SW 1271 (cell line): ENCODE measurements at regions not wholly inside any gene's neighbourhood (a gene's known extent, or its start where the extent isn't known, plus 50 kb on each side); places are given as distances from the start of the nearest gene placed in this dataset.
"Not testable (repeated sequence)": the region's sequence is repeated elsewhere in the genome, so short reads cannot be mapped to it uniquely, and the experiment has no call there.

Source experiments
- DNase-seq, 2 experiments: peaks; one replicate each; lab custom pipeline; 2025; lab: John Stamatoyannopoulos, UW

DNA sequence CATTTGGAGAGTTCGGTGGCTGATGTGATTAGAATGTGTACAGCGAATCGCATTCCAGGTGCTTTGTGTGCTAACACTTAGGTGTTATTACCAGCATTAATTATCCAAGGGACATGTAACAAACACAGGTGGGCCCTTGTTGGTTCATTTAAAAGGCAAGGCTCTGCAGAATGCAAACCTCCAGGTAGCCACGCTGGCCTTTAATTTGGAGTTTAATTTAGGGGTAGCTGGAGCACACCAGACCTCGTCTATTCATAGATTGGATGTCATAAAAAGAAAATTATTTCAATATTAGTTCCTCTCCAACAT lies 191.1 kb downstream of the MAT2B start:
- DNase-seq: no peak

DNA sequence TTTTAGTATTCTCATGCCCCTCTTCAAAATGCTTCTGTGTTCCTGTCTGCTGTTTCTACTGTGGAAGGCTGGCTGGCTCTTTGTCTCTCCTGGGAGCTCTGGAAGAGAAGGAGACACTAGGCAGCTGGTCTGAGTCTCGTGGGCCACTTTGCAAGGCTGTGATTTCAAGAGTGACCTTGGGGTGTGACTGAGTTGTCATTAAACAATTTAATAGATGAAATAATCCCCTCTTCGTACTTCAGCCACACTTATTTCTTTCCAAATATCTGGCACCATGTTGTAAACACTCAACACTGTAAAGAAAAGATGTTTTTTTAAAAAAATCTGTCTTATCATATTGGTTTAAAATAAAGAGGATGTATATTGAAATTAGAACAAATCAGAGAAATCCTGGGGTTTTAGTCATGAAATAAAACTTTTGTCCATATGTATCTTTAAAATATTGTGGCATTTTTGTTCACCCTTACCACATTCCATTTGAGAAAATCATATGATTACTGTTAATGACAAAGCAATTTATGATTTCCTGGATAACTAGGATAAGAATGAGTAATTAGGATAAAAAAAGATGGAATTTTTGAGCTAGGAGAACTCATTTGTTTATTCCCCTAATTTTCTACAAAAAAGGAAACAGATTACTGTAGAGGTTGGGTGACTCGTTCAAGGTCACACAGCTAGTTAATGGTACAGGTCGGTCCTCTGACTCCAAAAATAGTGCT lies 200.8 kb downstream of the MAT2B start:
- no peak for DNase-seq

DNA sequence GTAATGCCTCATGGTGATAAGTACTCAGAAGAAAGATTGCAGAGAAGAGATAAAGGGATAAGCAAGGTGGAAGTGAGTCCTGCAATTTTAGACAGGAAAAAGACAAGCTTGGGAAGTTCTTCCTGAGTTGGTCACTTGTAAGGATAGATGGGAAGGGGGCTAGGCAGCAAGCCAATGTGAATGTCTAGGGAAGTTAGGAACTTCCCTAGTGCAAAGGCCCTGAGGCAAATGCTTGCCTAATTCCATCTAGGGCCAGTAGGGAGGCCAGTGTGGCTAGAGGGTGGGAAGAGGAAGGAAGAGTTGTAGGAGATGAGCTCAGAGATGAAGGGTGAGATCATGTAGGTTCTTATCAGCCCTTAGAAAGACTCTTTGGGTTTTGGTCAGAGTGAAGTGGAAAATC lies 206.6 kb downstream of the MAT2B start:
- no peak for DNase-seq

DNA sequence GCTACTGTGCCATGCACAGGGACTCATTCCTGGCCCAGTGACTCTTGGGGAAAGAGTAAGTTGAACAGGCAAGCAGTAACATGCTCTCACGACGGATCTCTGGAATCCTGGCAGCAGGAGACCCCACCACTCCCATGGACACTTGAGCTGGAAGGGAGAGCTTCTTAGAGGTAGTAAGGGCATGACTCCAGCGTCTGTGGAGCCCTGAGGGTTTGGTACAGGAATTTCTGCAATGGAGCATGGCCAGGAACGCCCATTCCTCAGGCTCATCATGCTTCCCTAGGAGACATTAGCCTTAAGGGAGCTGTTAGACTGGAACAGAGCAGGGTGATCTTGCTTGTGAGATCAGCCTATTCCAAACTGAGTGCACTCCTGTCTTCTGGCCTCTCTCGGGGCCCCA lies 212.9 kb downstream of the MAT2B start:
- no peak for DNase-seq

DNA sequence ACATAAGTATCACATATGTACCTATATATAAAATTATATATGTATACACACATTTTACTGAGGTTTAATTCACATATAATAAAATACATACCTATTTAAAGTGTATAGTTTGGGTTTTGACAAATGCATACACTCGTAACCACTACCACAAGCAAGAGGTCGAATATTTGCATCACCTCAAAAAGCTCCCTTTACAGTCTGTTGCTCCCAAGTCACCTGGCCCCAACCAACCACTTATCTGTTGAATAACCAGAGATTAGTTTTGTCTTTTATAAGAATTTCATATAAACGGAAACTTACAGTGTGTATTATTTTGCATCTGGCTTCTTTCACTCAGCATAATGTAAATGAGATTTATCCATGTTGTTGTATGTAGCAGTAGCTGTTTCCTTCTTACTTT lies 218.9 kb downstream of the MAT2B start:
- no peak for DNase-seq

DNA sequence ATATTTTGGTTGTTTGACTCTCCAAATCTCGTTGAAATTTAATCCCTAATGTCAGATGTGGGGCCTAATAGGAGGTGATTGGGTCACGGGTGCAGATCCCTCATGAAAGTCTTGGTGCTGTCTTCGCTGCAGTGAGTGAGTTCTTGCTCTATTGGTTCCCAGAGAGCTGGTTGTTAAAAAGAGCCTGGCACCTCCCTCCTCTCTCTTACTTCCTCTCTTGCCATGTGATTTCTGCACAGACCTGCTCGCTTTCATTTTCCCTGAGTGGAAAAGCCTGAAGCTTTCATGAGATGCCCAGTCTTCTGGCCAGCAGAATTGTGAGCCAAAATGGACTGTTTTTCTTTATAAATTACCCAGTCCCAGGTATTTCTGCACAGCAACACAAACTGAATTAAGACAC lies 221.6 kb downstream of the MAT2B start:
- DNase-seq: no peak

DNA sequence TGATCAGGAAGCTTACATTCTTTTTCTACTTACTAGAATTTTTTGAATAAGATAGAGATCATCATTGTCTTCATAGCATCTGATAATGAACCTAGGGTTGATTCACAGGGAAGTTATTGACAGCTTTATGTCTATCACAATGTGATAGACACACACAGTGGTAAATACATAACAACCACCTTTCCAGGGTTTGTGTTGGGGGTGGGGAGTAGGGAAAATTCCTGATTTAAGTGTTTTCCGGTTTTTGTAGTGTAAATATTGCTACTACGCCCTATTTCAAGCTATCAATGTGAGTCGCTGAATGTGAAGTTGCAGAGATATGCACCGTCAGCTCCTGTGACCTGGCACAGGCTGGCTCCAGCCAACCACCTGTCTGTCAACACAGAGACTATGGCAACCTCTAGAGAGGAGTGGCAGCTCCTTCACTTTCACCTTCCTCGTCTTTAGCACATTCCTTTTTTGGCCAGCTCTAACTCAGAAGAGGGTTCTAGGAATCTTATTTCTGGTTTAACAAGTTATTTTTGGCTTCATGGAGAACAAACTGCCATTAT lies 224.9 kb downstream of the MAT2B start:
- no peak for DNase-seq

DNA sequence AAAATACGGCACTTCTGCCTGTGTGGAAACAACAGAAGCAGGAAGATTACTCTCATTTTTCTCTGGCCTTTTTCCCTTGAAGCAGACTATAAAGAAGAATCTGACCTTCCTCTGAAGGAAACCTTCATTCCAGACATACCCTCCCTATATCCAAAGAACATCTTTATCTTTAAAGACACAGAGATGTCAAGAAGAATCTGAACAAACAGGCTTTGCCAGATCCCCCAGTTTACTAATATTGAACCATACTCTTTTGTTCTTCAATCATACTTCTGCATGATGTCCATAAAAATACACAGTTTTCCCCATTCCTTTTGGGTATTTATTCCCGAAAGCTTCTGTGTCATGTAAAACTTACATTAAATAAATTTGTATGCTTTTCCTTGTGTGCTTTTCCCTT lies 225.8 kb downstream of the MAT2B start:
- no peak for DNase-seq

DNA sequence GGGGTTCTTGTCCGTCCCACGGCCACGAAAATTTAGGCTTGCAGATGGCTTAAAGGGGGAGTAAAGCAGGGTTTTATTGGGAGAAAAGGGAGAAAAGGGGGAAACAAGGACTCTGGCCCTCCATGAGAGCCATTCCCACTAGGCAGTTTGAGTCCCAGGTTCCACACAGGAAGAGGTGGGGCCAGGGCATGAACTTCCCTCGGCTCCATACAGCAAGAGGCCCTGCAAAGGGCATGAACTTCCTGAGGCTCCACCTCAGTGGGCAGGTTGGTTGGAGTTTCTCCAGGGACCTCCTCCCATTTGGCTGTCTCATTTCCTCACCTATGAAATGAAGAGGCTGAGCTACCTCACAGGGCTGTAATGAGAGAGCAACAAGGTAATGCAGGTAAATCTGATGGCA lies 229.7 kb downstream of the MAT2B start:
- DNase-seq: no peak

DNA sequence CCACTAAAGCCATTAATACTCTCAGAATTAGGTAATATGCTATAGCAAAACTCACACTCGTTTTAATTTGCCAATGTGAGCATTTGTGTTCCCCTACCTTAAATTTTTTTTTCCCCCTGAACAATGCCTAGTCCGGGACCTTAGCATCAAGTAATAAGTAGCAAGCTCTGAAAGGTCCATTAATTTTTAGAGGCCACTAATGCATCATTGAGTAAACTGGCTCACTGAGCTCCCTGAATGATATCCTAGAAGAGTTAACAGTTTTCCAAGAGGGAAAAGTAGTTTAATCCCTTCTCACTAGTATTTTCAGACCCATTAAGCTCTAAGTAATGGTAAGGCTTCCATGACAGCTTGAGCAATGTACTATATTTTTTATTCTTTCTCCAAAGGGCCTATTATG lies 242.2 kb downstream of the MAT2B start:
- DNase-seq: no peak

DNA sequence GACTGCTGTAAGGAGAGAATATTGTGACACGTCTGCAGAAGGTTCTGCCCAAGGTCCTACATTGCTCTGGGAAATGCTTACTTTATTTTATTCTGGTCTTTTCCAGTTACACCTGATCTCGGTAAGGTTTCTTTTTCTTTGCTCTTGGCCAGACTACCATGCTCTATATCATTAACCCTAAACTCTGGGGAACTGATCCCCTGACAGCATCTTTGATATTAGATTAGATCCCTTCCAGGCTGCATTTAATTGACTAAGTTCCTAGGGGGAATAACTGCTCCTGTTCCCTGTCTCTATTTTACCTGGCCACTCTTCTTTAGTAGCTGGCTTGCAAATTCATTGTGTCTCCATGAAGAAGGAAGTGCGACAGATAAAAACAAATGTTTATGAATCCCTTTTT lies 243.5 kb downstream of the MAT2B start:
- no peak for DNase-seq

DNA sequence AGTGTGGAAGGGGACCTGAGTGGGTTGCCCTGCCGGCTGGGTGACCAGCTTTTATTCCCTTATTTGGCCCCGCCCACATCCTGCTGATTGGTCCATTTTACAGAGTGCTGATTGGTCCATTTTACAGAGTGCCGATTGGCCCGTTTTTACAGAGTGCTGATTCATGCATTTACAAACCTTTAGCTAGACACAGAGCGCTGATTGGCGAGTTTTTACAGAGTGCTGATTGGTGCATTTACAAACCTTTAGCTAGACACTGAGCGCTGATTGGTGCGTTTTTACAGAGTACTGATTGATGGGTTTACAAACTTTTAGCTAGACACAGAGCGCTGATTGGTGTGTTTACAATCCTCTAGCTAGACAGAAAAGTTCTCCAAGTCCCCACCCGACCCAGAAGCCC lies 245.0 kb downstream of the MAT2B start:
- DNase-seq: not testable (repeated sequence)

DNA sequence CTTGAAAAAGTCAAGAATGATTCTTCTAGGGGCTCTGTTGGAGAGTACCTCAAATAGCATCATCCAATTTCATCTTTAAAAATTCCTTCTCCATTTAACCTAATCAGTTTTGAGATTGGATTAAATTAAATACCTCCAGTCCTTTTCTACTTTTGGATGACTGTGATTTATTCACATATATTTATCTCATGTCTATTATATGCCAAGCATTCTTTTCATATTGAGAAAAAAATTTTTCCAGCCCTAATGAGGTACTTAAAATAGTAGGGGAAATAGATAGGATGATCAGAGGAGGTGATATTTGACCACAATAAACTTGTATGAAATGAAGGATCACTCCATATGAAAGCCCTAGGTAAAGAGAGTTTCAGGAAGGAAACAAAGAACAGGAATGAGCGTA lies 250.1 kb downstream of the MAT2B start:
- no peak for DNase-seq

DNA sequence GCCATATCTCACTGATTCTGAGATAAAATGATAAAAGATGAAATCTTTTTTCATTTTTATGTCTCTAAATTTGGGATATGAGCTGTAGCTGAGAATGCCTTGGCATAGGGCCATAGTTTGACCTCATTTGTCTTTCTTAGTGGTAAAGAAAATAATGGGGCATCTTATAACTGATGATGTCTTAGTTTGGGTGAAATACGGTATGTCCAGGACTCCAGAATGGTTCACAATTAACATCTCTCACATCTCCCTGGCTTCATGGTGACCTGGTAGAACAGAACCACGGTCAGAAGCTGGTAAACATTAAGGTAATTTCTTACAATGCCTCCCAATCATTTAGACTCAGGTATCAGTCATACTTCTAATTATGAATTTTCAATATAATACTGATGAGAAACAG lies 250.8 kb downstream of the MAT2B start:
- no peak for DNase-seq

DNA sequence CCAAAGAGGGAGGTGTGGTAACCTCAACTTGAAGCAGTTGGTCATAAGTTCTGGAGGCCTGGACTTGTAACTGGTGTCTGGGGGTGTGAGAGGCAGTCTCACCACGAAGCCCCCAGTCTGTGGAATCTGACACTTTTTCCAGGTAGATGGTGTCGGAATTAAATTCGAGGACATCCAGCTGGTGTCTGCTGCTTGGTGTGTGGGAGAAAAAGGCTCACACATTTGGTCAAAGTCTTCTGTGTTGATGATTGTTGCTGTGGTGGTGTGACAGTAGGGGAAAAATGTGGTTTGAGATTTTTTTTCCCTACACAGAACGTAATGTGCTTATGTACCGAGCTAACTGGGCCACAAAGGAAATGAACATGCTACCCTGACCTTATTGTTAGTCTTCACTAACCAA lies 251.9 kb downstream of the MAT2B start:
- DNase-seq: no peak

DNA sequence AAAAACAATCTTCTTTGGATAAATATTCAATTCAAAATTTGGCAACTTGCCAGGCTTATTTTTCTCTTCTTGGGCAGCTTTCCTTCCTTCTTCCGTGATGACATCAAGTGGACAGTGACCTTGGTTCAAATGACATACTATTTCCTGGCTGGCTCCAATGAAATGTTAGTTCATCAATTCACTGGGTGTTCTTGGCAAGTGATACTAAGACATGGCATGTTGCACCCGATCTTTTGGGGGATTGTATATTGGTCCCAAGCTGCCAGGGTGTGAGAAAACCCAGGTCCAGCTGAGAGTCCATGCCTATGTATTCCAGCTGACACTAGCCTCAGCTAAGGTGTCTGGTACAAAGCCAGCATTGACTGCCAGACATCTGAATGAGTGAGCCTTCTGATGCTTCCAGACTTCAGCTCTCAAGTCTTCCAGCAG lies 252.9 kb downstream of the MAT2B start:
- no peak for DNase-seq

DNA sequence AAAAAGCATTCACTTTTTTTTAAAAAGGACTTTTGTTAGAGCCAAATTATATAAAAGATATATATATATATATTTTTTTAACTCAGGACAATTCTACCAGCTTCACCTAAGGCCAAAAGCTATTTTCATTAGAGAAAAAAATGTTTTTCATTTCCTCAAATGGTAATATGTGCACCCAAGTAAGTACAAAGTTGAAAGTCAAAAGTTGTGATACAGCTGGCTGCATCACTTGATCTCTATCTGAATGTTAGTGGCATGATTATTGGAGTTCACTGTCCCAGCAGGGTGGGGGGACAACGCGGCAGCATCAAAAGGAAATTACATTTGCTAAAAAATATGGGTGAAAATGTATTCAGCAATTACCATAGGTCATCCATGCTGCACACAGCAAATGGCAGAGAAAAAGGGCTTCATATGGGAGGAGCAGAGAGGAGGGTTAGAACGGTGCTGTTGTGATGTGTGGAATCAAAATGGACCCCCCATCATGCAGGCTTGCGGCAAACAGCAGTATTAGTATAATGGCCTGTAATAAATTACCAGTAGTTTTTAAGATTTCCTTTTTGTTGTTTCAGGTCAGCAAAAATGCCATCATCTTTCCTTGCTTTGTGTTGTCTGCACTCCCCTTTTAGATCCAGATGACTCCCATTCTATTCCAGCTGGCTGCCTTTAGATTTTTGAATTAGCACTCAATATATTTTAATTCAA lies 253.7 kb downstream of the MAT2B start:
- no peak for DNase-seq

DNA sequence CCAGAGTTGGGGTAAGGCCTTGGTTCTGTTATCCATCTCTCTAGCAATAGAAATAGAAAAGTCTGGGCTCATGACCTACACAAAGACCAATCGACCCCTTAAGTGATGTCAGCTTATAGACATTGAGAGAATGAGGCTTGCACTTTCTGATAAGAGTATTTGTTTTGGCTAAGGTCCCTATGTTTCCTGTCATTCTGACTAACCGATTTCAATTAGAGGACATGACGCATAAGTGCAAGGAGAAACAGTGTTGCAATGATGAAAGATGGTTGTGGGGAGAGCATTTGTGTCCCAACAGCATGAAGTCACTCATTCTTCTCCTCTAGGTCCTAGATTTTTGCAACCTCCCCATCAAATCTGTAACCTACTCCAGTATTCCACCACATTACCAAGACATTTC lies 255.1 kb downstream of the MAT2B start:
- peak in 1 of 2 experiments; percentile 21 for DNase-seq

DNA sequence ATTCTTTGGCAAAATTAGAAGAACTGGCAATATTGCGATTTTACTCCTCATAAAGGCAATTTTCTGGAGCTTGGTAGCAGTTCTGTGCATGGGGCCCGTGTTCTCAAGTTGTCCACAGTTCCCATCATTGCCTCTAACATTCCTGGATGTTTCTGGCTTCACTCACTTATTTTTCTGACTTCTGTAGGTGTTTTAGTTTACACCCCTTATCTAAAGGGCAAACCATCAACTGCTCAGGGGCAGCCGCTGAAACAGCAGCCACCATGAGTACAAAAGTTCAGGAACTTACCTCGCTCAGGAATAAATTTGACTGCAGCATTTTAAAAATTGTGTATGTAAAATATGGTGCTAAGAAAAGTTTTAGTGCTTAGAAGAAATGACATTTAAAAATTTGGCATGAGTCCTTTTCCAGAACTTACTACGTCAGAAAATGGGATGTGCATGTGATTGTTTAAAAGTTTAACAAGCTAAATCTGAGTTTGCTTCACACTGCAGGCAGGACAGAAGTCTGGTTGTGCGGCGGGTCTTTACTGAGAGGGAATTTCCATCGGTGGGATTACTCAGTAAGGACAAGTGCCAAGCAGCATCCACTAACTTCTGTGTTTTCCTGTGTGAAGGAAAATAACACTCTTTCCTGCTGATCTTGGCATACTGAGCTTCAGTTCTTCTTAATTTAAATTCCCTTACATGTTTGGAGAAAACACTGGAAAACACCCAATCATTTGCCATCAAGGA lies 261.7 kb downstream of the MAT2B start:
- DNase-seq: no peak

DNA sequence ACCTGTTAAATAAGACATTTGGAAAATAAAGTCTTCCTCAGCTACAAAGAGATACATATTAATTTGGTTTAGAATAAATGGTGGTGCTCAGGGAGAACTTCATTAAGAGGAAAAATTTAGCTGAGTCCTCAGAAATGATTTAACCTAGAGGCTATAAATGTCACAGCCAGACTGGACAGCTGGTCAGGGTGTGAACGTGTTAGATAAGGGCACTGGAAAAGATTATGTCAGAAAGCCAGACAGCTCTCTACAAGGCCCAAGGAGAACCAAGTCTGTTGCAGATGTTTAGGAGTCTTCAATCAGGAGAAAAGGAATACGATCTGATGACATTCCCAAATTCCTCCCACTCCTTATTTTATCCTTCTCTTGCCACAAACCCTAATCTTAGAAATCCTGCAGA lies 265.2 kb downstream of the MAT2B start:
- DNase-seq: no peak

DNA sequence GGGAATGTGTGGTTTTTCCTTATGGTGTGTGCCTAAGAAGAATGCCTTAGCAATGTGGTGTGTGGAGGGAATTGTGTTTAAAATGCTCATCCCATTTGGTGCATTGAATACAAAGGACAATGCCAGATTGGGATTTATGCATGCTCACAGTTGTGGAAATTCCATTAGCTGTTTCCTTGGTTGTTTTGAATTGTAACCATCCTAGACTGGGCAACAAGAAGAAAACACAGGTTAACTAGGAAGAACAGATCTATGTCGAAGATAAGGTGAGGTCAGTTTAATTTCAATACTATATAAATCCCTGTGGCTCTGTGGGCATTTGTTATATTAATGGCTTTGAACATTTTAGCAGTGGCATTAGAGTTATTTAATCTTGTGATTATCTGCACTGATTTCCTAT lies 266.8 kb downstream of the MAT2B start:
- DNase-seq: no peak

DNA sequence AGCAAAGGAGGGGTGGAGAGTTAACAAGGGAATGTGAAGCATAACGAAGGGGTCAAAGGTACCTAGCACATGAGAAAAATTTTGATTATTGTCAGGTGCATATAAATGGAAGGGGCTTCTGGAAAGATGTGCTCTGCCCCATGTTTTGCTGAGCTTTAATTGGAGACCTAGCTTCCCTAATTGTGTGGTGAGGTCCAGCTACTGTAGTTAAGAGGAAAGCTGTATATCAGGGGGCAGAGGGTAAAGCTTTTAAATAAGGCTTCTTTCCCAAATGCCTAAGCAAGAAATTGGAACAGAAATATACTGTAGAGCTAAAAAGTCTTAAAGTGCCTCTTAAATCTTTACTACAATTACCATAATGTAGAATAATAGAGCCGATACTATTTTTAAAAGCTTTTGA lies 267.2 kb downstream of the MAT2B start:
- DNase-seq: no peak

DNA sequence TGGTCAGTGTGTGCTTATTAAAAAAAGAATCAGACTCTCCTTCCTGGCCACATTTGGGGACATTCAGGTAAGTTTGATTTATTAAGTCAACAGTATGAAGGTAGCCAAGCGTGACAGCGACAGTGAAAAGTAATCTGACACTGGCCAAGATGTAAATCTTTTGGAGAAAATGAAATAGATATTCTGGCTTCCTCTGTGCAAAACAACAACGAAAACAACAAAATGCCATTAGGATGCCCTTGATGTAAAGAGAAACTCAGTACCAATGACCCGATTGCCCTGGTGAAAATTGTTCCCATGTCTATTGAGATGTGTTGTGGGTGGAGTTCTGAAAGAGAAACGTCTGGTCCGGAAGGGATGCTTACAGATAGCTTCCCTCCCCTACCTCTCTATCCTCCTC lies 267.8 kb downstream of the MAT2B start:
- no peak for DNase-seq
